ENCODE measurements at regions not wholly inside any gene's neighbourhood (a gene's known extent, or its start where the extent isn't known, plus 50 kb on each side); places are given as distances from the start of the nearest gene placed in this dataset.
A peak's percentile ranks its signal among the peaks of the same experiment; 100 is the strongest.

- H3K4me1 Mint-ChIP-seq (ENCODE audit: low read depth in 2 of 2): peaks cover 13 to 23% of the 10 kb centered on the region in 2 donors
- DNase-seq (no peak), ATAC-seq (replicated peaks) (peak; percentile 46)
- H3K27me3 Mint-ChIP-seq: no peaks in the 10 kb centered on the region
- H3K9me3 Mint-ChIP-seq: no peaks in the 10 kb centered on the region
- peak overlapping the region; percentile 25 to 61 for H3K4me3 Mint-ChIP-seq
- H3K27ac Mint-ChIP-seq: peak overlapping the region in 1 of 2 donors; percentile 59
- H3K36me3 Mint-ChIP-seq (ENCODE audit: insufficient read depth): no peaks in the 10 kb centered on the region
Observed at GRCh38 chr13:50309882-50310594, 294.8 kb downstream of the KCNRG start.

DNA sequence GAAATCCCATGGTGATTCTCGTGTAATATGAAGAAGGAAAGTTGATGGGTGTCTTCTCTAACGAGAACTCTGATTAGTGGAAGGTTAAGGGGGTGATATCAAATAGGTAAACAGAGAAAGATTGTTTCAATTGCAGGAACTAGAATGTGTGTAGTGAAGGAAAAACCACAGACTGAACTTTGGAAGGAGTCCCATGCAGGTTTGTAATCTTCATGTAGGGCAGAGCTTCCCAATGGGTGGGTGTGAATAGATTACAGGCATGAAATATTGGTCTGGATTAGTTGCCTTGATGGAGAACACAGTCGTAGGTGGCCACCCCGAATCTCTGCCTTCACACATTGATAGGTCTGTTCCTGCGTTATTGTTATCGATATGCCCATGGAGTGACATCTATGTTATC, 295.5 kb downstream of the KCNRG start:
- Mint-ChIP-seq H3K27ac (peak overlapping the region in 1 of 2 donors; percentile 14), H3K27me3 (no peaks in the 10 kb centered on the region), H3K4me1 (ENCODE audit: low read depth in 2 of 2) (peaks cover 10 to 16% of the 10 kb centered on the region in 2 donors), H3K9me3 (no peaks in the 10 kb centered on the region), H3K36me3 (ENCODE audit: insufficient read depth) (no peaks in the 10 kb centered on the region), H3K4me3 (no peak overlapping the region)
- DNase-seq: no peak
- ATAC-seq (replicated peaks): no peak

- DNase-seq (peak in 1 of 3 experiments; percentile 11), ATAC-seq (replicated peaks) (peak; percentile 46)
- Mint-ChIP-seq H3K4me1 (ENCODE audit: low read depth in 2 of 2) (peaks cover 27 to 28% of the 10 kb centered on the region in 2 donors), H3K36me3 (ENCODE audit: insufficient read depth) (no peaks in the 10 kb centered on the region), H3K27me3 (no peaks in the 10 kb centered on the region), H3K4me3 (peak overlapping the region; percentile 40 to 41), H3K27ac (peak overlapping the region; percentile 89 to 94), H3K9me3 (no peaks in the 10 kb centered on the region)
Observed at GRCh38 chr13:50318887-50319286, 303.6 kb downstream of the KCNRG start.

DNA sequence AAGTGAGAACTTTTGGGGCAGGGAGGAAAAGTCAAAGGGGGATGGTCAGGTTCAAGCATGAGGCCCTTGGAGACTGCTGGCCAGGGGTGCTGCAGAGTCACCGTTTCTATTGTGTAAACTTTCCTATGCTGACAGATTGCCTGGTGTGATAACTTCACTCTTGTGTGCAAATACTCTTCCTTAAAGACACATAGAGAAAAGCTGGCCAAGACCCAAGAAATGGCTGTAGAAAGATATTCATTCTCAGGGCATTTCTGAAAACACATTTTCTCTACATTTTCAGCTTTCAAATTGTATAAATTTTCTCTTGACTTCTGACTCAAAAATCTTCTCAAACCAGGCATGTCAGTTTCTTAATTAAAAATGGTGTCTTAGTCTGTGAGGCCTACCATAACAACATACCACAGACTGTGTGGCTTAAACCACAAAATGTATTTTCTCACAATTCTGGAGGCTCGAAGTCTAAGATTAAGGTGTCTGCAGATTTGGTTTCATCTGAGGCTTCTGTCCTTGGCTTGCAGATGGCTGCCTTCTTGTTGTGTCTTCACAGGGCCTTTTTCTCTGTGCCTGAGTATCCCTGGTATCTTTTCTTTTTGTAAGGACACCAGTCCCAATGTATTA, 304.5 kb downstream of the KCNRG start:
- Mint-ChIP-seq H3K4me3 (peak overlapping the region; percentile 43 to 51), H3K27ac (peak overlapping the region; percentile 89 to 94)

DNA sequence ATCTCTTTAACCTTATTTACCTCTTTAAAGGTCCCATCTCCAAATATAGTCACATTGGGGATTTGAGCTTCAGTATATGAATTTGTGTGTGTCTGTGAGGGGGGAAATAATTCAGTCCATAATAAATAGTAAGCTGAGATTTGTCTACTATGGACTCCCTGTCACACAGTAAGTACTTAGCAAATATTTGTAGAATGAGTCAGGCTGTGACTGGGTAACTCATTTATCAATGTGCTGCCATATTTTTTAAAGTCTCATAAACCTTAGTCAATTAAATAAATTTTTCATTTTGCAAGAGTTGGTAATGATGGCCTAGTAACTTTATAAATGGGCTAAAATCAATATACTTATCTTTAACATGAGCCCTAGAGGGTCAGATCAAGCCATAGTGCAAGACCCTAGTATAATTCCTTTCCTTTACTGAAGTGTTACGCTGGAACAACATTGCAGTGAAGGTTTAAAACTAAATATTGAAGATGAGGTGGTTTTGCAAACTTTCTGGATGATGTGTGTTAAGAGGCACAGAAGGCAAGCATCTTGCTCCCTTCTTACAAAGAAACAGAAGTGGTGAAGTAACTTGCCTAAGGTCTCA, 305.1 kb downstream of the KCNRG start:
- no peaks in the 10 kb centered on the region for H3K27me3 Mint-ChIP-seq
- DNase-seq: no peak
- H3K4me1 Mint-ChIP-seq (ENCODE audit: low read depth in 2 of 2): peaks cover 27 to 36% of the 10 kb centered on the region in 2 donors
- H3K9me3 Mint-ChIP-seq: peaks cover 0 to 6% of the 10 kb centered on the region in 2 donors
- peak overlapping the region; percentile 43 to 51 for H3K4me3 Mint-ChIP-seq
- peak; percentile 5 for ATAC-seq (replicated peaks)
- peak overlapping the region; percentile 89 to 94 for H3K27ac Mint-ChIP-seq
- no peaks in the 10 kb centered on the region for H3K36me3 Mint-ChIP-seq (ENCODE audit: insufficient read depth)

More for the DNA sequence above, 304.5 kb downstream of the KCNRG start:
- H3K9me3 Mint-ChIP-seq: peaks cover 0 to 3% of the 10 kb centered on the region in 2 donors
- DNase-seq (peak in 2 of 3 experiments; percentile 6 to 19), ATAC-seq (replicated peaks) (peak; percentile 91)
- peaks cover 27 to 33% of the 10 kb centered on the region in 2 donors for H3K4me1 Mint-ChIP-seq (ENCODE audit: low read depth in 2 of 2)
- no peaks in the 10 kb centered on the region for H3K27me3 Mint-ChIP-seq
- no peaks in the 10 kb centered on the region for H3K36me3 Mint-ChIP-seq (ENCODE audit: insufficient read depth)

DNA sequence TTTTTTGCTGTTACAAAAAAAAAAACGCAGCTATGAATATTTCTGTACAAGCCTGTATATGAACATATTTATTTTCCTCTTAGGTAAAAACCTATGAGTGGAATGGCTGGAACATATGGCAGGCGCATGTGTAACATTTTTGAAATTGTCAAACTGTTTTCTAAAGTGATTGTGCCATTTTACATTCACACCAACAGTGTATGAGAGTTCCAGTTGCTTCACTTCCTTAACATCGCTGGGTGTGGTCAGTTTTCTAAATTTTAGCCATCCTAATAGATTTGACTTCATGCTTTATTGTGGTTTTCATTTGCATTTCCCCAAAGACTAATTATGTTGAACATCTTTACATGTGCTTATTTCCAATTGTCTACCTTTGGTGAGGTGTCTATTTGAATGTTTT, 306.8 kb downstream of the KCNRG start:
- DNase-seq: no peak
- Mint-ChIP-seq H3K27me3 (no peaks in the 10 kb centered on the region), H3K4me1 (ENCODE audit: low read depth in 2 of 2) (peaks cover 31 to 36% of the 10 kb centered on the region in 2 donors), H3K9me3 (peaks cover 0 to 6% of the 10 kb centered on the region in 2 donors), H3K27ac (no peak overlapping the region), H3K36me3 (ENCODE audit: insufficient read depth) (no peaks in the 10 kb centered on the region), H3K4me3 (no peak overlapping the region)
- ATAC-seq (replicated peaks): no peak

DNA sequence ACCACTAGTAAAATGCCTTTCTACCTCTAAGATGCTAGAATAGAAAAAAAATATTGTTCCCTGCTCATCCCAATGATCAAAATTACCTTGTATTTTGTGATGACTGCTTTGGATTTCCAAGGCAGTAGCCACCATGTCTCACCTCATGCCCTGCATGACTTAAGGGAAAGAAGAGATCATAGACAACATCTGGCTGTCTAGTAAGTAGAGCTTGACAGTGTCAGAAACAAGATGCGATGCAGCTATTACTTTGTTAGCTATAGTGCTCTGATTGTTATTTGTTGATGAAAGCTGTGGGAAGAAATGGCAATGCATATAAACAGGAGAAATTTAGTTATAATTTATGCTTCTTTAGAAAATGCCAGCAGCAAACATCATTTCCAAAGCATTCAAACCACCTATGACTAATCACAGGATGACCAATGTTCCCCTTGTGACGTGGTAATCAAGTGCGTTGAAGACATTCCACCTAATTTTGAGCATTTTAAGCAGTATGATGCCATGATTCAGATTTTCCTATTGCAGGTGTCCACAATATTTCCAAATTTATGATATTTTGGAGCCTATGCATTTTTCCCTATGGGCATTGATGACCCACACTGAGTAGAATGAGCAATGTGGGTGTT, 308.3 kb downstream of the KCNRG start:
- H3K36me3 Mint-ChIP-seq (ENCODE audit: insufficient read depth): no peaks in the 10 kb centered on the region
- H3K4me3 Mint-ChIP-seq: no peak overlapping the region
- DNase-seq: no peak
- no peaks in the 10 kb centered on the region for H3K27me3 Mint-ChIP-seq
- ATAC-seq (replicated peaks): no peak
- H3K27ac Mint-ChIP-seq: no peak overlapping the region
- peaks cover 27 to 32% of the 10 kb centered on the region in 2 donors for H3K4me1 Mint-ChIP-seq (ENCODE audit: low read depth in 2 of 2)
- peaks cover 0 to 6% of the 10 kb centered on the region in 2 donors for H3K9me3 Mint-ChIP-seq

- H3K36me3 Mint-ChIP-seq (ENCODE audit: insufficient read depth): no peaks in the 10 kb centered on the region
- DNase-seq: no peak
- peak overlapping the region in 1 of 2 donors; percentile 1 for H3K4me3 Mint-ChIP-seq
- peaks cover 4 to 8% of the 10 kb centered on the region in 2 donors for H3K4me1 Mint-ChIP-seq (ENCODE audit: low read depth in 2 of 2)
- H3K27me3 Mint-ChIP-seq: no peaks in the 10 kb centered on the region
- H3K9me3 Mint-ChIP-seq: peaks cover 0 to 6% of the 10 kb centered on the region in 2 donors
- ATAC-seq (replicated peaks): no peak
- no peak overlapping the region for H3K27ac Mint-ChIP-seq
Observed at GRCh38 chr13:50326271-50326670, 311.0 kb downstream of the KCNRG start.

DNA sequence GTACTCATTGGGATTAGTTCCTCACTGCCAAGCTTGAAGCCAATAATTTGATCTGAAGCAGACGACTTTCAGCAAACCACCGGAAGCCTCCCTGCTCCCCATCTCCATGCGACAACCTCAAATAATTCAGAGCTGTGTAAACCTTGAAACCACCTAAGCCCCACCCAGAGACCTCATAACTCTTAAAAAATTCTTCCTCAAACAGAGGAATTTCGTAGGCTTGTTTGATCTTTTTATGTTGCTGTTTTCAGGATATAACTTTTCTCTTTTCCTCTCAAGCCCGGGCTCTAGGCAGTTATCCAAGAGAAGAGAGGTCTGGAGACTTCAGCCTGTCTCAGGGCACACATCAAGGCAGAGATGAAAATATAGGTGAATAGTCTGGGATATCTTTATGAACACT, 311.6 kb downstream of the KCNRG start:
- no peak for DNase-seq
- H3K36me3 Mint-ChIP-seq (ENCODE audit: insufficient read depth): no peaks in the 10 kb centered on the region
- H3K9me3 Mint-ChIP-seq: peaks cover 0 to 6% of the 10 kb centered on the region in 2 donors
- peaks cover 4 to 8% of the 10 kb centered on the region in 2 donors for H3K4me1 Mint-ChIP-seq (ENCODE audit: low read depth in 2 of 2)
- peak overlapping the region in 1 of 2 donors; percentile 35 for H3K27ac Mint-ChIP-seq
- ATAC-seq (replicated peaks): no peak
- no peak overlapping the region for H3K4me3 Mint-ChIP-seq
- no peaks in the 10 kb centered on the region for H3K27me3 Mint-ChIP-seq

GRCh38 chr13:50334115-50334778, 319.0 kb downstream of the KCNRG start:
- Mint-ChIP-seq H3K4me1 (ENCODE audit: low read depth in 2 of 2) (no peaks in the 10 kb centered on the region), H3K4me3 (no peak overlapping the region), H3K27ac (no peak overlapping the region), H3K9me3 (no peaks in the 10 kb centered on the region), H3K36me3 (ENCODE audit: insufficient read depth) (no peaks in the 10 kb centered on the region), H3K27me3 (no peaks in the 10 kb centered on the region)
- DNase-seq (no peak), ATAC-seq (replicated peaks) (no peak)

- Mint-ChIP-seq H3K4me1 (ENCODE audit: low read depth in 2 of 2) (no peaks in the 10 kb centered on the region), H3K4me3 (no peak overlapping the region), H3K27me3 (no peaks in the 10 kb centered on the region), H3K27ac (no peak overlapping the region), H3K36me3 (ENCODE audit: insufficient read depth) (no peaks in the 10 kb centered on the region), H3K9me3 (no peaks in the 10 kb centered on the region)
- no peak for ATAC-seq (replicated peaks)
- DNase-seq: no peak
Observed at GRCh38 chr13:50334944-50335343, 319.7 kb downstream of the KCNRG start.

DNA sequence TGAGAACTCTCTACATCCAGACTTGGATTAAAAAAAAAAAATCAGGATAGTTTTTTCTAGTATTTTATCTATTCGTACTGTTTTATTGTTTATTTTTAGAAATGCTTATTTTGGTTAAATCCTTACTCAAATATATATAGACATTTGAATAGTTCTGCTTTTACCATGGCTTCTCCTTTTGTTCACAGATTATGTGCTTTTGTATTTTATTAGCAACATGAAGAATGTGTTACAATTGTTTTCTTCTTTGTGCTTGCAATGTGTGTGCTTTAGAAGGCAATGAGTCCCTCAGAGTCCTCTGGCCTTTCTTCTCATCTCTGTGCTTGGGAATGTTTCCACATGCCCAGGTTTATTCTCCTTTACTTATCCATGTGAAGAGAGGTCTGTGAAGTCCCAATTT, 324.0 kb downstream of the KCNRG start:
- no peaks in the 10 kb centered on the region for H3K36me3 Mint-ChIP-seq (ENCODE audit: insufficient read depth)
- H3K27ac Mint-ChIP-seq: no peak overlapping the region
- H3K9me3 Mint-ChIP-seq: no peaks in the 10 kb centered on the region
- H3K4me1 Mint-ChIP-seq (ENCODE audit: low read depth in 2 of 2): peaks cover 0 to 2% of the 10 kb centered on the region in 2 donors
- H3K27me3 Mint-ChIP-seq: no peaks in the 10 kb centered on the region
- no peak overlapping the region for H3K4me3 Mint-ChIP-seq
- no peak for DNase-seq
- no peak for ATAC-seq (replicated peaks)

GRCh38 chr13:50340146-50340545, 324.9 kb downstream of the KCNRG start:
- Mint-ChIP-seq H3K27me3 (no peaks in the 10 kb centered on the region), H3K4me1 (ENCODE audit: low read depth in 2 of 2) (peaks cover 6 to 7% of the 10 kb centered on the region in 2 donors), H3K9me3 (no peaks in the 10 kb centered on the region), H3K4me3 (no peak overlapping the region), H3K36me3 (ENCODE audit: insufficient read depth) (no peaks in the 10 kb centered on the region), H3K27ac (no peak overlapping the region)
- ATAC-seq (replicated peaks): no peak
- no peak for DNase-seq
